H9 (cell line): ENCODE measurements at regions not wholly inside any gene's neighbourhood (a gene's known extent, or its start where the extent isn't known, plus 50 kb on each side); places are given as distances from the start of the nearest gene placed in this dataset.

Source experiments
- DNase-seq: peaks from one replicate; pipeline ENCODE4 v3.0.0-alpha.2; 2017
- H2AFZ ChIP-seq: one replicate; pipeline ENCODE4 v1.6.1; 2013; ENCODE audit warnings: mild to moderate bottlenecking, low read length, control low read depth, moderate library complexity
- H2AK5ac ChIP-seq: 2 replicates; pipeline ENCODE4 v1.6.1; 2013; ENCODE audit warnings: low read length, control low read depth, mixed read lengths; ENCODE audit not compliant: insufficient read length
- H2BK120ac ChIP-seq: one replicate; pipeline ENCODE4 v1.6.1; 2013; ENCODE audit warnings: low read depth, mild to moderate bottlenecking, low read length, control low read depth, inconsistent platforms; ENCODE audit not compliant: poor library complexity, severe bottlenecking
- H2BK12ac ChIP-seq: 2 replicates; pipeline ENCODE4 v1.6.1; 2013; ENCODE audit warnings: low read length, control low read depth, mixed read lengths, low read depth; ENCODE audit not compliant: insufficient read length
- H2BK15ac ChIP-seq: 2 replicates; pipeline ENCODE4 v1.6.1; 2013; ENCODE audit warnings: low read depth, low read length, control low read depth
- H2BK20ac ChIP-seq: one replicate; pipeline ENCODE4 v1.6.1; 2013; ENCODE audit warnings: low read depth, mild to moderate bottlenecking, low read length, control low read depth, inconsistent platforms; ENCODE audit not compliant: poor library complexity, severe bottlenecking
- H2BK5ac ChIP-seq: 2 replicates; pipeline ENCODE4 v1.6.1; 2013; ENCODE audit warnings: low read length, control low read depth, mixed read lengths; ENCODE audit not compliant: insufficient read length
- H3K14ac ChIP-seq: 2 replicates; pipeline ENCODE4 v1.6.1; 2013; ENCODE audit warnings: low read length, control low read depth; ENCODE audit not compliant: insufficient read depth
- H3K18ac ChIP-seq: 2 replicates; pipeline ENCODE4 v1.6.1; 2013; ENCODE audit warnings: low read depth, mild to moderate bottlenecking, mixed read lengths, low read length, control low read depth; ENCODE audit not compliant: insufficient read length
- H3K23ac ChIP-seq: 2 replicates; pipeline ENCODE4 v1.6.1; 2013; ENCODE audit warnings: low read length, control low read depth, mixed read lengths, low read depth; ENCODE audit not compliant: insufficient read length
- H3K23me2 ChIP-seq: 2 replicates; pipeline ENCODE4 v1.6.1; 2013; ENCODE audit warnings: low read depth, mild to moderate bottlenecking, mixed read lengths, low read length, control low read depth; ENCODE audit not compliant: insufficient read length, poor library complexity, severe bottlenecking
- H3K27ac ChIP-seq: 2 replicates; pipeline ENCODE4 v1.5.1; 2013; ENCODE audit warnings: low read length, control low read depth, mixed read lengths, low read depth; ENCODE audit not compliant: insufficient read length
- H3K27me3 ChIP-seq: 2 replicates; pipeline ENCODE4 v1.6.1; 2013; ENCODE audit warnings: low read length, control low read depth, inconsistent platforms; ENCODE audit not compliant: insufficient read depth
- H3K4ac ChIP-seq: 2 replicates; pipeline ENCODE4 v1.6.1; 2013; ENCODE audit warnings: low read depth, mild to moderate bottlenecking, control low read depth, inconsistent platforms, low read length, moderate library complexity
- H3K4me1 ChIP-seq: 2 replicates; pipeline ENCODE4 v1.6.1; 2013; ENCODE audit warnings: low read length, control low read depth, inconsistent platforms; ENCODE audit not compliant: insufficient read depth
- H3K4me2 ChIP-seq: 2 replicates; pipeline ENCODE4 v1.6.1; 2013; ENCODE audit warnings: low read length, control low read depth, mixed read lengths; ENCODE audit not compliant: insufficient read length, insufficient read depth
- H3K56ac ChIP-seq: 2 replicates; pipeline ENCODE4 v1.6.1; 2013; ENCODE audit warnings: low read depth, mild to moderate bottlenecking, mixed read lengths, low read length, control low read depth; ENCODE audit not compliant: insufficient read length
- H3K79me1 ChIP-seq: 2 replicates; pipeline ENCODE4 v1.6.1; 2013; ENCODE audit warnings: low read depth, mild to moderate bottlenecking, moderate library complexity, low read length, control low read depth, inconsistent platforms; ENCODE audit not compliant: insufficient read depth, poor library complexity, severe bottlenecking
- H3K79me2 ChIP-seq: 2 replicates; pipeline ENCODE4 v1.6.1; 2013; ENCODE audit warnings: low read length, control low read depth, inconsistent platforms; ENCODE audit not compliant: insufficient read depth
- H3K9ac ChIP-seq: 2 replicates; pipeline ENCODE4 v1.6.1; 2013; ENCODE audit warnings: low read length, control low read depth, mixed read lengths; ENCODE audit not compliant: insufficient read length; ENCODE audit errors: extremely low read depth
- H3K9me3 ChIP-seq: one replicate; pipeline ENCODE4 v1.6.1; 2013; ENCODE audit warnings: low read depth, low read length, inconsistent platforms; ENCODE audit not compliant: control insufficient read depth
- H3T11ph ChIP-seq: one replicate; pipeline ENCODE4 v1.6.1; 2013; ENCODE audit warnings: mild to moderate bottlenecking, low read length, control low read depth, inconsistent platforms
- H4K20me1 ChIP-seq: one replicate; pipeline ENCODE4 v1.6.1; 2013; ENCODE audit not compliant: control insufficient read depth, insufficient read length, insufficient read depth
- H4K5ac ChIP-seq: 2 replicates; pipeline ENCODE4 v1.6.1; 2013; ENCODE audit warnings: low read depth, mild to moderate bottlenecking, mixed read lengths, low read length, control low read depth; ENCODE audit not compliant: insufficient read length
- H4K8ac ChIP-seq: replicated peaks from 2 replicates; pipeline ENCODE4 v1.6.1; 2013; ENCODE audit warnings: low read length, control low read depth, mixed read lengths, low read depth; ENCODE audit not compliant: insufficient read length
- H4K91ac ChIP-seq: 2 replicates; pipeline ENCODE4 v1.6.1; 2013; ENCODE audit warnings: low read depth, mild to moderate bottlenecking, moderate library complexity, mixed read lengths, low read length, control low read depth; ENCODE audit not compliant: insufficient read length
- H3K27ac Mint-ChIP-seq, 3 experiments: 2 replicates in 2 of 3; 3 replicates in 1 of 3; pipeline ENCODE4 v1.8.0; 2020 to 2021; ENCODE audit warnings: mixed read lengths in 3 of 3, mild to moderate bottlenecking in 1 of 3, moderate library complexity in 1 of 3
- H3K27me3 Mint-ChIP-seq: 2 replicates; pipeline ENCODE4 v1.8.0; 2021; ENCODE audit warnings: low read depth, mild to moderate bottlenecking, moderate library complexity, mixed read lengths
- H3K36me3 Mint-ChIP-seq, 3 experiments: 2 replicates in 2 of 3; 3 replicates in 1 of 3; pipeline ENCODE4 v1.8.0; 2020 to 2021; ENCODE audit warnings: low read depth in 3 of 3, mixed read lengths in 3 of 3; ENCODE audit not compliant: insufficient read depth in 1 of 3
- H3K4me1 Mint-ChIP-seq, 2 experiments: 2 replicates each; pipeline ENCODE4 v1.8.0; 2020; ENCODE audit warnings: mixed read lengths in 2 of 2
- H3K4me3 Mint-ChIP-seq, 2 experiments: 2 replicates in 1 of 2; 3 replicates in 1 of 2; pipeline ENCODE4 v1.8.0; 2020 to 2021; ENCODE audit warnings: mild to moderate bottlenecking in 2 of 2, mixed read lengths in 2 of 2, moderate library complexity in 1 of 2
- H3K9me3 Mint-ChIP-seq, 2 experiments: 2 replicates in 1 of 2; 3 replicates in 1 of 2; pipeline ENCODE4 v1.8.0; 2020; ENCODE audit warnings: mild to moderate bottlenecking in 2 of 2, mixed read lengths in 2 of 2, moderate library complexity in 1 of 2
- CTCF ChIP-seq: fragments of 200-600 bp; sonication (generic); conservative IDR thresholded peaks from 3 replicates; pipeline ENCODE4 v1.8.0; 2021; ENCODE audit warnings: antibody characterized with exemption, mild to moderate bottlenecking
- WGBS: extraction: QIAGEN DNeasy Blood & Tissue Kit; methylation state at CpG from one replicate; pipeline ENCODE4 v1.1.7; 2013; ENCODE audit warnings: missing lambda C conversion rate, low lambda C conversion rate, mixed read lengths; ENCODE audit not compliant: insufficient read length; ENCODE audit errors: extremely low coverage; 5-methylcytosine and 5-hydroxymethylcytosine counted together

GRCh38 chr3:3726549-3726948 is 72.7 kb upstream of the LRRN1 start:
- H3K27ac ChIP-seq: no peak overlapping the region
- no peak overlapping the region for H2BK120ac ChIP-seq
- H3K9ac ChIP-seq: no peak overlapping the region
- no peaks in the 10 kb centered on the region for H3K27me3 ChIP-seq
- WGBS: no CpG with 5 or more reads among the region's 5 CpGs
- H4K20me1 ChIP-seq: no peaks in the 10 kb centered on the region
- H2AK5ac ChIP-seq: no peak overlapping the region
- no peak for TF ChIP-seq CTCF
- peaks cover 2 to 3% of the 10 kb centered on the region in 2 experiments; a peak in 3 of 5 replicates for H3K9me3 Mint-ChIP-seq
- H2BK20ac ChIP-seq: no peak overlapping the region
- H3K23ac ChIP-seq: no peak overlapping the region
- no peaks in the 10 kb centered on the region for H3K79me1 ChIP-seq
- H4K8ac ChIP-seq: no peak overlapping the region
- H3K14ac ChIP-seq: no peak overlapping the region
- no peak overlapping the region for H3K27ac Mint-ChIP-seq
- H3K4me1 ChIP-seq: no peaks in the 10 kb centered on the region
- no peaks in the 10 kb centered on the region for H3K23me2 ChIP-seq
- H3K18ac ChIP-seq: no peak overlapping the region
- no peak overlapping the region for H3K4me2 ChIP-seq
- peaks cover 0 to 2% (median 2%) of the 10 kb centered on the region in 3 experiments; a peak in 2 of 7 replicates for H3K36me3 Mint-ChIP-seq
- no peaks in the 10 kb centered on the region for H3K79me2 ChIP-seq
- no peak overlapping the region for H2BK15ac ChIP-seq
- no peak overlapping the region for H3K56ac ChIP-seq
- H3K27me3 Mint-ChIP-seq: no peaks in the 10 kb centered on the region; the same call in 1 of the 2 replicates
- no peak overlapping the region for H4K91ac ChIP-seq
- peaks cover 9 to 11% of the 10 kb centered on the region in 2 experiments for H3K4me1 Mint-ChIP-seq
- H3K4ac ChIP-seq: no peak overlapping the region
- no peak overlapping the region for H4K5ac ChIP-seq
- H3K9me3 ChIP-seq: no peaks in the 10 kb centered on the region
- H3K4me3 Mint-ChIP-seq: no peak overlapping the region
- no peak overlapping the region for H2BK12ac ChIP-seq
- no peak overlapping the region for H3T11ph ChIP-seq
- no peak for DNase-seq
- no peak overlapping the region for H2AFZ ChIP-seq
- no peak overlapping the region for H2BK5ac ChIP-seq
